SK-N-SH treated with all-trans-retinoic acid at 6 μM for 48 hours (cell line): ENCODE measurements at regions not wholly inside any gene's neighbourhood (a gene's known extent, or its start where the extent isn't known, plus 50 kb on each side); places are given as distances from the start of the nearest gene placed in this dataset.

Source experiments
- BACH2 ChIP-seq: fragments of 250-450 bp; sonication (Bioruptor Pico); IDR thresholded peaks from 2 replicates; pipeline ENCODE4 v1.9.0; 2021; ENCODE audit warnings: mild to moderate bottlenecking, borderline replicate concordance
- CREB5 ChIP-seq: fragments of 250-450 bp; sonication (Bioruptor Pico); IDR thresholded peaks from 2 replicates; pipeline ENCODE4 v1.5.1; 2020; ENCODE audit warnings: low read depth, mild to moderate bottlenecking, moderate library complexity
- CSRNP3 ChIP-seq: fragments of 250-450 bp; sonication (Bioruptor Pico); IDR thresholded peaks from 2 replicates; pipeline ENCODE4 v1.5.1; 2021; ENCODE audit warnings: mild to moderate bottlenecking, moderate library complexity
- ESRRG ChIP-seq: fragments of 250-450 bp; sonication (Bioruptor Pico); IDR thresholded peaks from 2 replicates; pipeline ENCODE4 v1.6.1; 2021; ENCODE audit warnings: mild to moderate bottlenecking
- GLIS3 ChIP-seq: fragments of 250-450 bp; sonication (Bioruptor Pico); IDR thresholded peaks from 2 replicates; pipeline ENCODE4 v1.5.0; 2020; ENCODE audit warnings: mild to moderate bottlenecking, moderate library complexity
- ISL1 ChIP-seq: fragments of 250-450 bp; sonication (Bioruptor Pico); IDR thresholded peaks from 2 replicates; pipeline ENCODE4 v2.1.2; 2022; ENCODE audit warnings: mild to moderate bottlenecking, moderate library complexity
- PATZ1 ChIP-seq: fragments of 250-450 bp; sonication (Bioruptor Pico); IDR thresholded peaks from 2 replicates; pipeline ENCODE4 v1.8.0; 2020; ENCODE audit warnings: mild to moderate bottlenecking, moderate library complexity, borderline replicate concordance
- RARB ChIP-seq: fragments of 250-450 bp; sonication (Bioruptor Pico); IDR thresholded peaks from 2 replicates; pipeline ENCODE4 v1.8.0; 2021; ENCODE audit warnings: mild to moderate bottlenecking, moderate library complexity
- ZFP3 ChIP-seq: fragments of 250-450 bp; sonication (Bioruptor Pico); IDR thresholded peaks from 2 replicates; pipeline ENCODE4 v1.5.0; 2020; ENCODE audit warnings: mild to moderate bottlenecking, moderate library complexity
- ZNF565 ChIP-seq: fragments of 450-650 bp; formaldehyde crosslinking; conservative IDR thresholded peaks from 2 replicates; pipeline ENCODE4 v1.5.0; 2020; ENCODE audit warnings: low read depth, mild to moderate bottlenecking, moderate library complexity

- TF ChIP-seq CSRNP3 (CRISPR knock-in tag): no peak
- no peak for TF ChIP-seq PATZ1 (CRISPR knock-in tag)
- TF ChIP-seq BACH2 (CRISPR knock-in tag): no peak
- TF ChIP-seq ISL1 (CRISPR knock-in tag): no peak
- TF ChIP-seq ESRRG (CRISPR knock-in tag): no peak
- no peak for TF ChIP-seq RARB (CRISPR knock-in tag)
- TF ChIP-seq ZFP3 (CRISPR knock-in tag): no peak
- TF ChIP-seq ZNF565 (CRISPR knock-in tag): no peak
- no peak for TF ChIP-seq CREB5 (CRISPR knock-in tag)
- no peak for TF ChIP-seq GLIS3 (CRISPR knock-in tag)
These were observed 172.1 kb downstream of the CBLN2 start for GRCh38 chr18:72372076-72372475.
